ENCODE measurements at regions not wholly inside any gene's neighbourhood (a gene's known extent, or its start where the extent isn't known, plus 50 kb on each side); places are given as distances from the start of the nearest gene placed in this dataset.
"Not testable (repeated sequence)": the region's sequence is repeated elsewhere in the genome, so short reads cannot be mapped to it uniquely, and the experiment has no call there.

GRCh38 chrX:139023531-139023930 is 312.0 kb upstream of the FGF13 start:
- Histone ChIP-seq H3K27ac (ENCODE audit: low read depth, low read length) (no peak overlapping the region), H3K9ac (ENCODE audit: low read length) (no peak overlapping the region), H3K27me3 (ENCODE audit: control insufficient read depth in 1 of 2, insufficient read depth in 2 of 2, low read length in 2 of 2) (no peaks in the 10 kb centered on the region), H3K4me3 (ENCODE audit: low read depth in 1 of 2, low read length in 2 of 2) (no peak overlapping the region), H3K4me1 (ENCODE audit: insufficient read depth, low read length) (no peaks in the 10 kb centered on the region), H3K9me3 (ENCODE audit: low read length) (no peaks in the 10 kb centered on the region), H3K36me3 (ENCODE audit: insufficient read depth, low read length) (no peaks in the 10 kb centered on the region)

- Histone ChIP-seq H3K4me1 (ENCODE audit: insufficient read depth, low read length) (no peaks in the 10 kb centered on the region), H3K9ac (ENCODE audit: low read length) (no peak overlapping the region), H3K36me3 (ENCODE audit: insufficient read depth, low read length) (no peaks in the 10 kb centered on the region), H3K27ac (ENCODE audit: low read depth, low read length) (no peak overlapping the region), H3K9me3 (ENCODE audit: low read length) (no peaks in the 10 kb centered on the region), H3K27me3 (ENCODE audit: control insufficient read depth in 1 of 2, insufficient read depth in 2 of 2, low read length in 2 of 2) (no peaks in the 10 kb centered on the region), H3K4me3 (ENCODE audit: low read depth in 1 of 2, low read length in 2 of 2) (no peak overlapping the region)
Observed at GRCh38 chrX:139020801-139021200, 309.3 kb upstream of the FGF13 start.

DNA sequence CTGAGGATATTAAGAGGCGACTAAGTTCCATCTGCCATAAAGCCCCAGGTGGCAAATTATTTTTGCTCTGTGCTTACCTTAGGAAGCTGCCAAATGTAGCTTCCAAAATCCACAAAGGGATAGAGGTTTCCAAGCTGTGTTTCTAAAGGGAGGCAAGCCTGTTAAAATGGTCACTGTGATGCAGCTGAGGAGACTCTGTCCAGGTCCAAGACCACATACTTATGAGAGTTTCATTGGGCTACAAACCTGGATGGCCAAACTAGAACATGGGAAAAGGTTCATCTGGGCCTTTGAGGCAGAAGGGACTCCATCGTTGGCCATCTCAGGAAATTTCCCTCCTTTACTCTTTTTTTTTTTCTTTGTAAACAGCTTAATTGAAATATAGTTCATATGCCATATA is 306.9 kb upstream of the FGF13 start:
- no peak overlapping the region for H3K27ac ChIP-seq (ENCODE audit: low read depth, low read length)
- no peaks in the 10 kb centered on the region for H3K9me3 ChIP-seq (ENCODE audit: low read length)
- H3K4me1 ChIP-seq (ENCODE audit: insufficient read depth, low read length): no peaks in the 10 kb centered on the region
- H3K36me3 ChIP-seq (ENCODE audit: insufficient read depth, low read length): no peaks in the 10 kb centered on the region
- no peak overlapping the region for H3K4me3 ChIP-seq (ENCODE audit: low read depth in 1 of 2, low read length in 2 of 2)
- no peaks in the 10 kb centered on the region for H3K27me3 ChIP-seq (ENCODE audit: control insufficient read depth in 1 of 2, insufficient read depth in 2 of 2, low read length in 2 of 2)
- H3K9ac ChIP-seq (ENCODE audit: low read length): no peak overlapping the region

DNA sequence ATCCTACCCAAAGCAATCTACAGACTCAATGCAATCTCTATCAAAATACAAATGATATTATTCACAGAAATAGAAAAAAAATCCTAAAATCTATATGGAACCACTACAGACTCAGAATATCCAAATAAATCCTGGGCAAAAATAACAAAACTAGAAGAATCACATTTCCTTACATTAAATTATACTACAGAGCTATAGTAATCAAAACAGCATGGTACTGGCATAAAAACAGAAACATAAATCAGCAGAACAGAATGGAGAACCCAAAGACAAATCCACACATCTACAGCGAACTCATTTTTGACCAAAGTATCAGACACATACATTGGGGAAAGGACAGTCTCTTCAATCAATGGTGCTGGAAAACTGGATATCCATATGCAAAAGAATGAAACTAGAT is 304.1 kb upstream of the FGF13 start:
- Histone ChIP-seq H3K4me3 (ENCODE audit: low read depth in 1 of 2, low read length in 2 of 2) (no peak overlapping the region), H3K4me1 (ENCODE audit: insufficient read depth, low read length) (no peaks in the 10 kb centered on the region), H3K36me3 (ENCODE audit: insufficient read depth, low read length) (no peaks in the 10 kb centered on the region), H3K27ac (ENCODE audit: low read depth, low read length) (no peak overlapping the region), H3K9me3 (ENCODE audit: low read length) (peaks cover 4% of the 10 kb centered on the region), H3K27me3 (ENCODE audit: control insufficient read depth in 1 of 2, insufficient read depth in 2 of 2, low read length in 2 of 2) (no peaks in the 10 kb centered on the region), H3K9ac (ENCODE audit: low read length) (no peak overlapping the region)

GRCh38 chrX:139008185-139008584 is 296.7 kb upstream of the FGF13 start:
- H3K4me3 ChIP-seq (ENCODE audit: low read depth in 1 of 2, low read length in 2 of 2): no peak overlapping the region
- no peak overlapping the region for H3K9ac ChIP-seq (ENCODE audit: low read length)
- no peaks in the 10 kb centered on the region for H3K36me3 ChIP-seq (ENCODE audit: insufficient read depth, low read length)
- H3K27me3 ChIP-seq (ENCODE audit: control insufficient read depth in 1 of 2, insufficient read depth in 2 of 2, low read length in 2 of 2): no peaks in the 10 kb centered on the region
- peaks cover 4% of the 10 kb centered on the region for H3K9me3 ChIP-seq (ENCODE audit: low read length)
- no peak overlapping the region for H3K27ac ChIP-seq (ENCODE audit: low read depth, low read length)
- no peaks in the 10 kb centered on the region for H3K4me1 ChIP-seq (ENCODE audit: insufficient read depth, low read length)

GRCh38 chrX:139003856-139004527 is 292.5 kb upstream of the FGF13 start:
- H3K27ac ChIP-seq (ENCODE audit: low read depth, low read length); H3K36me3 ChIP-seq (ENCODE audit: insufficient read depth, low read length); H3K27me3 ChIP-seq (ENCODE audit: control insufficient read depth in 1 of 2, insufficient read depth in 2 of 2, low read length in 2 of 2); H3K9me3 ChIP-seq (ENCODE audit: low read length); H3K4me3 ChIP-seq (ENCODE audit: low read depth in 1 of 2, low read length in 2 of 2); H3K4me1 ChIP-seq (ENCODE audit: insufficient read depth, low read length); H3K9ac ChIP-seq (ENCODE audit: low read length): not testable (repeated sequence)

DNA sequence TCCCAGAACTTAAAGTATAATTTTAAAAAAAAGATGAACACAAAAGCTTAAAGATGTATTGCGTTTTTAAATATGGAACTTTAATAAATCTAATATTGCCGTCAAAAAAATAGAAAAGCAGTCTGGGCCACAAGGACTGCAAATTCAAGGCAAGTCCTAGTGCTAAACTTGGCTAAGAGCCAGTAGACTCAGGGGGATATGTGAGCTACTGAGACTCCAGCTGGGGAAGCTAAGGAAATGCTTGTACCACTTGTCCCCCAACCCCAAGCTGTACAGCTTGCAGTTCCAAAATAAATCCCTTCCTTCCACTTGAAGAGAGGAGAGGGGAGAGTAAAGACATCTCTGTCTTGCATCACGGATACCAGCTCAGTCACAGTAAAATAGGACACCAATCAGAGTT is 290.8 kb upstream of the FGF13 start:
- H3K36me3 ChIP-seq (ENCODE audit: insufficient read depth, low read length): no peaks in the 10 kb centered on the region
- no peak overlapping the region for H3K9ac ChIP-seq (ENCODE audit: low read length)
- no peak overlapping the region for H3K27ac ChIP-seq (ENCODE audit: low read depth, low read length)
- H3K4me3 ChIP-seq (ENCODE audit: low read depth in 1 of 2, low read length in 2 of 2): no peak overlapping the region
- H3K9me3 ChIP-seq (ENCODE audit: low read length): no peaks in the 10 kb centered on the region
- no peaks in the 10 kb centered on the region for H3K4me1 ChIP-seq (ENCODE audit: insufficient read depth, low read length)
- no peaks in the 10 kb centered on the region for H3K27me3 ChIP-seq (ENCODE audit: control insufficient read depth in 1 of 2, insufficient read depth in 2 of 2, low read length in 2 of 2)

- no peaks in the 10 kb centered on the region for H3K9me3 ChIP-seq (ENCODE audit: low read length)
- no peaks in the 10 kb centered on the region for H3K36me3 ChIP-seq (ENCODE audit: insufficient read depth, low read length)
- no peaks in the 10 kb centered on the region for H3K27me3 ChIP-seq (ENCODE audit: control insufficient read depth in 1 of 2, insufficient read depth in 2 of 2, low read length in 2 of 2)
- H3K9ac ChIP-seq (ENCODE audit: low read length): no peak overlapping the region
- H3K27ac ChIP-seq (ENCODE audit: low read depth, low read length): no peak overlapping the region
- no peaks in the 10 kb centered on the region for H3K4me1 ChIP-seq (ENCODE audit: insufficient read depth, low read length)
- no peak overlapping the region for H3K4me3 ChIP-seq (ENCODE audit: low read depth in 1 of 2, low read length in 2 of 2)
Observed at GRCh38 chrX:138996268-138996667, 284.8 kb upstream of the FGF13 start.

DNA sequence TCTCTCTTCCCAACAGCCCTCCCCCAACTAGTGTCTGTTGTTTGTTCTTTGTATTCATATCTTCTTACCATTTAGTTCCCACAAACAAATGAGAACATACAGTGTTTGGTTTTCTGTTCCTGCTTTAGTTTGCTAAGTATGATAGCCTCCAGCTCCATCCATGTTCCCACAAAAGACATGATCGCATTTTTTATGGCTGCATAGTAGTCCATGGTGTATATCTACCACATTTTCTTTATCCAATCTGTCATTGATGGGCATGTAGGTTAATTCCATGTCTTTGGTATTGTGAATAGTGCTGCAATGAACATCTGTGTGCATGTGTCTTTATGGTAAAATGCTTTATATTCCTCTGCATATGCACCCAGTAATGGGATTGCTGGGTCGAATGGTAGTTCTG is 283.9 kb upstream of the FGF13 start:
- Histone ChIP-seq H3K4me1 (ENCODE audit: insufficient read depth, low read length) (no peaks in the 10 kb centered on the region), H3K27me3 (ENCODE audit: control insufficient read depth in 1 of 2, insufficient read depth in 2 of 2, low read length in 2 of 2) (no peaks in the 10 kb centered on the region), H3K9me3 (ENCODE audit: low read length) (no peaks in the 10 kb centered on the region), H3K4me3 (ENCODE audit: low read depth in 1 of 2, low read length in 2 of 2) (no peak overlapping the region), H3K9ac (ENCODE audit: low read length) (no peak overlapping the region), H3K36me3 (ENCODE audit: insufficient read depth, low read length) (no peaks in the 10 kb centered on the region), H3K27ac (ENCODE audit: low read depth, low read length) (no peak overlapping the region)

GRCh38 chrX:138990425-138990824 is 278.9 kb upstream of the FGF13 start:
- not testable (repeated sequence) for H3K27me3 ChIP-seq (ENCODE audit: control insufficient read depth in 1 of 2, insufficient read depth in 2 of 2, low read length in 2 of 2); H3K9me3 ChIP-seq (ENCODE audit: low read length); H3K36me3 ChIP-seq (ENCODE audit: insufficient read depth, low read length); H3K4me1 ChIP-seq (ENCODE audit: insufficient read depth, low read length); H3K9ac ChIP-seq (ENCODE audit: low read length); H3K27ac ChIP-seq (ENCODE audit: low read depth, low read length); H3K4me3 ChIP-seq (ENCODE audit: low read depth in 1 of 2, low read length in 2 of 2)

DNA sequence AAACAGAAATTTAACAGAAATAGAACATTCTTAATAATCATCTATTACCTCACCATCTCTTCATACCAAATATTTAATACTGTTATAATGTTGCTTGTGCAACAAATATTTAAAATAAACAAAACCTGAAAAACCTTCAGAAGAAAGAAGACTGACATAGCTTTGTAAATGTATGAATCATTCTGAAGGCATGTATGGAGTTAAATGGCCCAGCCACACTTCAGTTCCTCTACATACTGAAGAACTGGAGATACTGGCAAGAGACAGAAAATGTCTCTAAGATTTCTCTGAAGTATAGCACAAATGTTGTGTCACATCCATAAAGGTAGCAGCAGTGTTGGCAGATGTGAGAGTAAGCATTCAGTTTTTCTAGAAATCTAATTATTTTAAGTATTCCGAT is 275.3 kb upstream of the FGF13 start:
- Histone ChIP-seq H3K27me3 (ENCODE audit: control insufficient read depth in 1 of 2, insufficient read depth in 2 of 2, low read length in 2 of 2) (no peaks in the 10 kb centered on the region), H3K27ac (ENCODE audit: low read depth, low read length) (no peak overlapping the region), H3K36me3 (ENCODE audit: insufficient read depth, low read length) (no peaks in the 10 kb centered on the region), H3K4me1 (ENCODE audit: insufficient read depth, low read length) (no peaks in the 10 kb centered on the region), H3K9me3 (ENCODE audit: low read length) (no peaks in the 10 kb centered on the region), H3K9ac (ENCODE audit: low read length) (no peak overlapping the region), H3K4me3 (ENCODE audit: low read depth in 1 of 2, low read length in 2 of 2) (no peak overlapping the region)

DNA sequence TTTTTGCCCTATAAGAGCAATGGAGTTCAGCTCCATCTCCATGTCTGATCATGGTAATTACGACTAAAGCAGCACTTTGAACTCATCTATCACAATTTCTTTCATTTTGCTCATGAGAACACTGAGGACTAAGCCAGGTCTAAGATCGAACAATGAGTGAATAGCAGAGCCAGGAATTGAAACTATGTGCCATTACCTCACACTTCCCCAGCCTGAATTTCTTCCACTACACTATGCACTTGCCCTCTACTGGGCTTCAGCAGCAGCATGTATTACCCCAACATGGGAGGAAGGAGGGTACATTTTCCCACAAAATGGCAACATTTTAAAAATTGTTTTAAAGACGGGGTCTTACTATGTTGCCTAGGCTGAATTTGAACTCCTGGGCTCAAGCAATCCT is 274.7 kb upstream of the FGF13 start:
- no peak overlapping the region for H3K4me3 ChIP-seq (ENCODE audit: low read depth in 1 of 2, low read length in 2 of 2)
- no peaks in the 10 kb centered on the region for H3K36me3 ChIP-seq (ENCODE audit: insufficient read depth, low read length)
- H3K4me1 ChIP-seq (ENCODE audit: insufficient read depth, low read length): no peaks in the 10 kb centered on the region
- H3K27ac ChIP-seq (ENCODE audit: low read depth, low read length): no peak overlapping the region
- no peaks in the 10 kb centered on the region for H3K27me3 ChIP-seq (ENCODE audit: control insufficient read depth in 1 of 2, insufficient read depth in 2 of 2, low read length in 2 of 2)
- no peaks in the 10 kb centered on the region for H3K9me3 ChIP-seq (ENCODE audit: low read length)
- no peak overlapping the region for H3K9ac ChIP-seq (ENCODE audit: low read length)

Data from muscle layer of colon (tissue), 2 donors.